GM04504 (cell line): ENCODE measurements at regions not wholly inside any gene's neighbourhood (a gene's known extent, or its start where the extent isn't known, plus 50 kb on each side); places are given as distances from the start of the nearest gene placed in this dataset.

ENCODE experiments used
- DNase-seq: peaks from one replicate; pipeline ENCODE4 v3.0.0-alpha.2; 2012; ENCODE audit warnings: low read depth

GRCh38 chr7:25360451-25360850 is 132.2 kb upstream of the NPVF start:
- no peak for DNase-seq

DNA sequence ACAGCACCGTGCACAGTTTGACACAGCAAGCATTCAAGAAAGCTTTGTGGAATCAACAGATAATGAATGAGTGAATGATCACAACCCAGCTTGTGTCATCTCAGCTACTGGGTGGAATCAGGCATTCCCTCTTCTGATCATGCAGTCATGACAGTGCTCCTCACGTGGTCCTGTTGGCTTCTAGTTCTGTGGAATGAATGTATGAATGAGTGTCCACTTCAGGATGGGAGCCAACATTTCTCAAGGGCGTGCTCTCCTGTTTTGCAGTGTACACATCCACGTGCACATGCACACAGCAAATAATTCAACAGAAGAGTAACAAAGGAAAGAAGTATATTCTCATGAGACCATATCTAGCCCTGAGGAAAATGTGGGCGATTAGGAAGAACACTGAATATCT is 133.1 kb upstream of the NPVF start:
- DNase-seq = no peak

DNA sequence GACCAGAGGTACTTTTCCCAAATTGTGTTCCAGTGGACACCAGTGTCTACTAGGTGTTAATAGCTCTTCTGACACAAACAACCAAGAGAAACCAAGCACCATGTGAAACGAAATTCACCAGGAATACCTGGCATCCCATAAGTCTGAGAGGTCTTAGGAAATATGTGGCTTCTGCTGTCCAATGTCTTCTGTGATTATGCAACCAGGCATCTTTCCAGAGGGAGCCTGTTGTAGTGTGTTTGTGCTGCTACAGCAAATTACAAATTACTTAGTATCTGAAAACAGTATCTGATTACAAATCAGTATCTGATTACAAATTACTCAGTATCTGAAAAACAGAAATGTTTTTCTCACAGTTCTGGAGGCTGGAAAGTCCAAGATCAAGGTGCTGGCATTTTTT is 133.6 kb upstream of the NPVF start:
- no peak for DNase-seq

- no peak for DNase-seq
Measured at GRCh38 chr7:25368599-25369201, 140.4 kb upstream of the NPVF start.

- DNase-seq = no peak
Measured at GRCh38 chr7:25369786-25370185, 141.5 kb upstream of the NPVF start.

DNA sequence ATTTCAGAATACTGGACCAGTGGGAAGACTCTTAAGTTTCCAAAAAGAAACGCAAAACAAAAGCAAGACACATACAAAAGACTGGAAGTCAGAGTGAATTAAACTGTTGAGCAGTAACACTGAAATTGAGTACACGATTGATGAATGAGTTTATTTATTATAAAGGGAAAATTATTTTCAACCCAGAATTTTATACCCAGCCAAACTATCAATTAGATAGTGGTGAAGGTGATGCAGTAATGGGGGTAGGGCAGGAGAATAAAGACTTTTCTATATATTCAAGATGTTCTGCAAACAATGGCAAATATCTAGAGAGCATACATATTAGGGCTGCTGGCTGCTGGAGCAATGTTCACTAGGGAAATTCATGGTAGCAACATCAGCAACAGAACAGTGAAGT is 143.7 kb upstream of the NPVF start:
- DNase-seq = no peak

- DNase-seq = no peak
Measured at GRCh38 chr7:25375805-25376600, 147.7 kb upstream of the NPVF start.

- no peak for DNase-seq
Measured at GRCh38 chr7:25379351-25380300, 151.3 kb upstream of the NPVF start.

GRCh38 chr7:25381818-25382589 is 153.7 kb upstream of the NPVF start:
- no peak for DNase-seq

- DNase-seq = no peak
Measured at GRCh38 chr7:25382869-25383268, 154.6 kb upstream of the NPVF start.

DNA sequence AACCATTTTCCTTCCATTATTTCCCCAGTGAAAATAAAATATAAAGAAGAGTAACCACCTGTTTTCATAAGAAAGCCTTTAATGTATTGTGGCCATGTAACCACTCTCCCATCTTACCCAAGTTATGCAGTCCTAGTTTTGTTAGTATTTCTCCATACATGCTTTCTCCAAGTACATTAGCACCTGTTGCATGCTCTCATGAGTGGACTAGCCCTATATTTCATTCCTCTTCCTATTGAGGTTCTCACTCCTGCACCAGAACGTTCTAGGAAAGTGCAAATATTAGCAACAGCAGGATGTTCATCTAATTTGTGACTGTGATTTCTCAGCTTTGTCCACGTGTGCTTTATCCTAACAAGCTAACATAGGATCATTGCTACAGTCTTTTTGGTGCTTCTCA is 155.1 kb upstream of the NPVF start:
- DNase-seq = no peak

GRCh38 chr7:25384788-25385505 is 156.7 kb upstream of the NPVF start:
- no peak for DNase-seq

DNA sequence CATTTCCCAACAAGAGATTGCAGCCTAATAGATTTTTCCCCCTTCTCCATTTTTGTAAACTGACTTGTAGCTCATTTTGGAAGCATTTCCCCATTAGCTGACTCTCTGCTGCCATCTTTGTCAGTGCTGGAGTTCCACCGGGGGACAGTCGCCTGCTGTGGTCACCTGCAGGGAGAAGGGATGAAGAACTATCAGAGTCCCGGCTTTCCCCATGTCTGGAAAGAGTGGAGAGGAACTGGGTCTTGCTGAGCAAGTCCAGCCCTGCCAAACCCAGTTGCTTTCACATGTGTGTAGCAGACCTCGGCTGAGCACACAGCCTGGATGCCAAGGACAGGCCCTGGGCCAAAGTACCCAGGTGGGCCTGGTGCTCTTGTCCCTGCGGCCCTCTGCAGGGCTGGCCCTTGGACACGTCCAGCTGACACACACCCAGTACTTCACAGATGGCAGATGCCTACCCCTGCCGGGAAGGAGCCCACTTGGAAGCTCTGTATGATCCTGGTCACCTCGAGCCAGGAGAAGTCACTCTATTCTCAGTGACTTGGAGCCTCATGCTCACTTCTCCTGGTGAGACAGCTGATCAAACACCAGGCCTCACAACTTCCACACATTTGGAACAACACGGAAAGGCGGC is 157.3 kb upstream of the NPVF start:
- DNase-seq = no peak

DNA sequence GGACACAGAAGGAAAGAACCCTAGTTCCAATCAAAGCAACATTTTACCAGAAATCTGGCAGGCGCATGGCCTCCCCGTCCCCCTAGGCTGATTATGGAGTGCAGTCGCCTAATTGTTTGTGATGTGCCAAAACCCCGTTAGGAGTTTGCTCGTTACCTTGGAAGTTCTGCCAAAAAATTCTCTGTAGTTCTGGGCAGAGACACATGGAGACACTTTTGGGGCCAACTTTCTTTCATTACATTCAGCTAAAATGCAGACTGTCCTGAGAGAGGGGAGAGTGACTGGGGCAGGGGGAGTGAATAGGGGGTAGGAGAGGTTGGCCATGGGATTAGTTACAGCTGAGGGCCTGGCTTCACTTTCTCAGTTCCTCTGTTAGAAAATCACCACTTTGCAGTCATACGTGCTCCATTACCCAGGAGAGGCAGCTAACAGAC is 158.0 kb upstream of the NPVF start:
- DNase-seq = no peak

GRCh38 chr7:25388681-25389080 is 160.4 kb upstream of the NPVF start:
- DNase-seq = no peak

- peak; percentile 17 for DNase-seq
Measured at GRCh38 chr7:25389489-25390106, 161.3 kb upstream of the NPVF start.

- DNase-seq = no peak
Measured at GRCh38 chr7:25391295-25391861, 163.1 kb upstream of the NPVF start.

DNA sequence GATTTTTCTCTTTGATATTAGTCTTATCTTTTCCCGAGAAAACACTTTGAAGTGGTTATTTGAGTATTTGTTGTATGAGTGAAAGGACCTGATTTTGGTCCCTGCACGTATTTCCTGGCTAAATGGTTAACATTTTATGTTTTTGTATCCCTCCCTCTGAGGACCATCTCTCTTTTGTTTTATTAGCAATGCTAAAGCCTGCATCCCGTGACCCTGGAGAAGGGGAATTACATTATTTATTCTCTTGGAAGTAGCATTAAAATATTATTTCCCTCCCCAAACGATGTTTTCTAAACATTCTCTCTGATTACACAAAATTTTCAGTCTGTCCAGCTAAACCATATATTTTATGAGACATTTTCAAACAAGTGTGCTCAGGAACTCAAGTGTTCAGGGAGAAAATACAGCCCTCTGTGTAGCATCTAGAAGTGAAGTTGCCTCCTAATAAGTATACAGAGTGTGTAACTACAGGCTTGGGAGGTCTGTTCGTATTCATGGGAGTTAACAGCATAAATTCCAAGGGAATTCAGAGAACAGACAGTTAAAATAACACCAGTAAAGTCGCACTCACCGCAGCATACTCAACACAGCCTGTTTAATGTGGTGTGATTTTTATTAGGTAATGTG is 163.8 kb upstream of the NPVF start:
- DNase-seq = no peak

DNA sequence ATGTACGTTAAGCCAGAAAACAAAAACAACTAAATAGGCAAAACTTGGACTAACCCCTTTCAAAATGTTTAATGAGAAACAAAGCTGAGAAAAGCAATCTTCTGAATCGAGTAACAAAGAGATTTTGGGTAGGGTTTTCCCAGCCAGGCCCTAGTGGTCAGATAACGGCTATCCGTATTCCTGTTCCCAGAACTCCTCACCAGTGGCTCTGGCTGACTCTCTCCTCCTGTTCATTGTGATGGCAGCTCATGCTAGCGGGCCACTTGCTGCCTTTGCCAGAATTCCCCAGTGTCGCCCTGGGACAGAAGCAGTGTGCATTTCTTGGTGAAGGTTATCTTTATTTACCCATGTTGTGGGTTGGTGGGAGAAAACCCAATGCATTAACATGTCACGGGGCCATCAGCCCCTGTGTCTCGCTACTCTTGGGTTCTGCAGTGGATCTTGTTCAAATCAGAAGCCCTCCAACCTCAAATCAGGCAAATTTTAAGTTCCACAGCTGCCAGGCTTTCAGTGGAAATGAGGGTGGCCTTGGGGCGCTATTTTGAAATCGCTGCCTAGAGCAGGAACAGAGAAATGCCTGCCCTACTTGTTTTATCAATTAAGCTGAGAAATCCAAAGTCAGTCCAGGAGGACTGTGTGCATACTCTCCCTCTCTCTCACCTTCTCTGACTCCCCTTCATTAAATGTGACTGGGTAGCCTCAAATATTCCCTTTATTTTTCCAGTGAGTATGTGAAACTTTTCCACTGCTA is 164.5 kb upstream of the NPVF start:
- DNase-seq = no peak
